Activated CD4-positive, CD25-positive, alpha-beta regulatory T cell treated with anti-CD3 and anti-CD28 coated beads, Interleukin-2, amount 50 U/mL, for 24 hours (primary cell): ENCODE measurements at regions not wholly inside any gene's neighbourhood (a gene's known extent, or its start where the extent isn't known, plus 50 kb on each side); places are given as distances from the start of the nearest gene placed in this dataset.

ENCODE experiments used
- ATAC-seq, 2 donors: fragments of 150-1000 bp; cut with Tn5 transposase; one replicate each; pipeline ENCODE4 v1.10.0; 2021; ENCODE audit warnings: mild to moderate bottlenecking in 1 of 2, moderate library complexity in 1 of 2

DNA sequence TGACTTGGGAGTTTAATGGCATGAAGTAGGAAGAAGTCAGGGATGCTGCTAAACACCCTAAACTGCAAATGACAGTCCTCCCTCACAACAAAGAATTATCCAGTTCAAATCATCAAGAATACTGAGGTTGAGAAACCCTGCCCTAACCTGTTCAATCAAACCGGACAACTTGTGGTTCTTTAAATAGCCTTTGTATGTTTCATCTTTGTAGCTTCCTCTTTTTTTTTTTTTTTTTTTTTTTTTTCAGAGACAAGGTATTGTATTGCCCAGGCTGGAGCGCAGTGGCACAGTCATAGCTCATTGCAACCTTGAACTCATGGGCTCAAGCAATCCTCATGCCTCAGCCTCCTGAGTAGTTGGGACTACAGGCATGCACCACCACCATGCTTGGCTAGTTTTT is 52.5 kb upstream of the TTC29 start:
- ATAC-seq: no peak

- no peak for ATAC-seq
Measured at GRCh38 chr4:147003956-147004809, 58.5 kb upstream of the TTC29 start.

DNA sequence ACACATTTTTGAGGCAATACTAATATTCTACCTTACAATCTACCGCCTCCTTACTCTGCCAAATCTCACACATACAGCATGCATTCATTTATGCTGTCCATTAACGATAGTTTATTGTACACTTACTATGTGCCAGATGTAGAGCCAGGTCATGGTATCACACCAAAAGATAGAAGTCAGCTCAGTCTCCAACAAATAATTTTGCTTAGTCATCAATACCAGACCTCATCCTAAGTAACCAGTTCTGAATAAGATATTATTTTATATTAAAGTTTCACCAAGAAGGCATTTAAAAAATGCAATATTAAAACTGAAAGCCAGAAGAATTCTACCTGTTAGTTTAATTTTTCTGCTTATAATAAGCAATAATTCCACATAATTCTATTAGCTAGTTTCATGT is 60.6 kb upstream of the TTC29 start:
- no peak for ATAC-seq

- no peak for ATAC-seq
Measured at GRCh38 chr4:147009875-147010274, 64.2 kb upstream of the TTC29 start.

- ATAC-seq: no peak
Measured at GRCh38 chr4:147011411-147011810, 65.7 kb upstream of the TTC29 start.

GRCh38 chr4:147012059-147012707 is 66.5 kb upstream of the TTC29 start:
- no peak for ATAC-seq

DNA sequence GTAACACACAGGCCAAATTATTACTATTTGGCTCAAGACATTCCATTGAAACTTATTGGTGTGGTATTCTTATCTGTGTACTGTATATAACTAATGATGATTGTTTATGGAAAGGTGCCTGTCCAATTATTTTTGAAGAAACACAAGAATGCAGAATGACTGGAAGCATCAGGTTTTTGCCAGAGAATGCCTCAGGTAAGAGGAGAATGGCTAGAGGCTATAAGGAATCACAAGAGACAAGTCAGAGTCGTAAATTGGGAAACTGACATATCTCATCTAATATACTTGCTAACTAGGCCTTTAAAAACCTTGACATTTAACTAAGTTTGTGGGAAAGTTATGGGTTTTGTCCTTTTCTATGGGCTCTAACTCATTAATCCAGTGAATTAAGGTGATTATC is 69.3 kb upstream of the TTC29 start:
- ATAC-seq: no peak

DNA sequence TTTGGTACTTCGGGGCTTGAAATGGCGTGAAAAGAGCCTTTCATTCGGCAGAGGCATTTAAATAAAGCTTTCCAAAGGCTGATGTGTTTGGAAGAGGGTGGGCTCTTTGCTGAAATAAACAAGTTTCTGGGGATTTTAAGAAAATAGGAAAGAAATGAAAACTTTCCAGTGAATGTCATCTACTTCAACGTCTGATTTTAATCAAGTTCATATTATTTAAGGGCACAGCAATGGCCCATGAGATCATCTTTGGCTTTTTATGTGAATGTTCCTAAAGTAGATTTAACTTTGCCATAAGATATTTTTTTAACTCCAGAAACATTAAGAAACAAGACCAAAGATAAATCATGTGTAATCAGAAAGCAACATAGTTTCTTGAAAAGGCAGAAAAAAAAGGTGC is 69.8 kb upstream of the TTC29 start:
- no peak for ATAC-seq

- ATAC-seq: no peak
Measured at GRCh38 chr4:147017081-147017480, 71.4 kb upstream of the TTC29 start.

- no peak for ATAC-seq
Measured at GRCh38 chr4:147019091-147019490, 73.4 kb upstream of the TTC29 start.

- ATAC-seq: no peak
Measured at GRCh38 chr4:147020456-147020855, 74.8 kb upstream of the TTC29 start.

GRCh38 chr4:147025042-147025441 is 79.4 kb upstream of the TTC29 start:
- no peak for ATAC-seq

- ATAC-seq: no peak
Measured at GRCh38 chr4:147029296-147029695, 83.6 kb upstream of the TTC29 start.

GRCh38 chr4:147034372-147034771 is 88.7 kb upstream of the TTC29 start:
- ATAC-seq: no peak

DNA sequence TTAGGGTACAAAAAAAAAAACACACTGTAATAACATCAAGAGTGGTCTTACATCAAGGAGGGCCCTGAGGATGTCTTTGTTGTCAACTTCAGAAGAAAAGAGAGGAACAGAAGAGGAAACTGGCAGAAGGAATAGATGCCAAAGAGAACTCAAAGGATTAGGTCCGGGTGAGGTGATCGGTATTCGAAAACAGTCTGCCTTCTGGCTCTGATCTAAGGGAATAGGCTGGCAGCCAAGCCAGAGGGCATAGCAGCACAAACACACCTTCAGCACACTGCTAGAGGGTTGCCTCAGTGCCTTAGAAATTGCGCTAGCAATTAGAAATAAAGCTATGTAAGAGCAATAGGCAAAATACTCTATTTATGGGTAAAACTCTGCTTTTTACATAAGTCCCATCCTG is 91.4 kb upstream of the TTC29 start:
- no peak for ATAC-seq

DNA sequence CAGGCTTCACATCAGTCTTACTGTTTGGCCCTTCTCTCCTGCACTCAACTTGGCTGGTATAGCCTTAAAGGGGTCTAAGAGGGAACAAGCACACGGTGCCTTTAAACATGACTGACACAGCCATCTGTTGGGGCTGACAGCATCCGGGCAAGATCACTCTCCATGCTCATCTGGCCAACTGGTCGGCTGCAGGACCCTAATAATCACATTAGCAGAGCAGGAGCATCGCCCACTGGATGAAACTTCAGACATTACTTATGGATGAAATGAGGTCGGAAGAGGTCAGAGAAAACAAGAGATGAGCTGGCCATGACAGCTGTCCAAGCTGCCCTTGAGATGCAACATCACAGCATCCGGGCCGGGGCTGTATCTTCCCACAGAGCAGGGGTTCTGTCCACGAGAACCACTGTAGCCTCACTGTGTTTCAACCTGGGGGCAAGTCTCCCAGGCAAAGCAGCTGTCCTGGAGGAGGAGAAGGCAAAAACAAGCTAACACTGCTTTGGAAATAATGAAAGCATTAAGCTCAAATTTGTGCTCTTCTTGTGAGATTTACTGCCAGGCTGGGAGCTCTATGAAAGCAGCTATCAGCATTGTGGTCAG is 94.4 kb upstream of the TTC29 start:
- ATAC-seq: no peak

DNA sequence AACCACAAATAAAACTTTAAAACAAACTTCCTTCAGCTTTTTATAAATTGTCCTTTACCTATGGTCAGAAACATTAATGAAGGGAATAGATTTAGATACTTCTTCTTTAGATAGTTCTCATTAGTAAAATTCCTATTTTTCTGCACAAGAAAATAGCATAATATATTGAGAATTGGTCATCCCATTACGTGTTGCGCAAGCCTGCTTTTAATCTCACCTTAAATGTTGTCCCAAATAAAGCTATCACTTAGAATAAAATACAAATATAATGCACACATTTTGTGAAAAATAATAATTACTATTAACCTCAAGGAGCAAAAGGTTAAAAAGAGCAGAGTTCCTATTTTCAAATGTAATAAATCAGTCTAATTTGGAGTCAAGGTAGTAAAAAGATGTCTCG is 95.2 kb upstream of the TTC29 start:
- ATAC-seq: no peak

DNA sequence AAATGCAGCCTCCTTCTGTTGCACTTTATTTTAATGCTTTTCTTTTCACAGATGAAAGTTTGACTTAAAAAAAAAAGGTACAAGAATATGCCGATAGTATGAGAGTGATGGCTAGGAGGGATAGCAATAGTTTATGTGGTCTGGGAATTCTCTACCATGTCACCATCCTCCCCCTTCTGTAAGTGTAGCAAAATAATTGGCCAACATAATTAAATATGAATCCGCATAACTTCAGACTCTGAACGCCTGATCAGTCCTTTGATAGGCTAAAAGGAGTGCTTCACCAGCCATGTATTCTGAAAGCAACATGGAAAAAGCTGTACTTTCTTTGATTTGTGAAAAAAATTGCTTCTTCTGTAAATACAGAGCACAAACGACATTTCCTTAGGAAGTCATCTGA is 95.7 kb upstream of the TTC29 start:
- no peak for ATAC-seq

GRCh38 chr4:147042046-147042445 is 96.4 kb upstream of the TTC29 start:
- ATAC-seq: no peak

DNA sequence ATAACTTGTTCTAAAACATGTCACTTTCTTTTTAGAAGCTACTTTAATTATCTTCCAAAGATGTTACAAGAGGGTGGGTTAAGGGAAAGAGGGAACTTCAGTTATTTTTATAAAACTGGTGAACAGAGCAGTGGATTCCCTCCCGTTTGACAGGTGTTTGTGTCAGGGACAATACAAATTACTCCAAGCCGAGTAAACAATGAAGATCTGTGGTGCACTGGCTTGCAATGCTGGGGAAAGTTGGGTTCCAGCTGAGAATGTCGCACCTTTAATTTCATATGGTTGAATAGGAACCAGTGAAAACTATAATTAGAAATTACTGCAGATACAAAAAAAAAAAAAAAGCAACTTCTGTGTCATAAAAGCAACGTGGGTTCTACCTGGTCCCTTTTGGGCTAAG is 98.6 kb upstream of the TTC29 start:
- ATAC-seq: no peak

GRCh38 chr4:147049946-147050345 is 104.3 kb upstream of the TTC29 start:
- ATAC-seq: no peak

DNA sequence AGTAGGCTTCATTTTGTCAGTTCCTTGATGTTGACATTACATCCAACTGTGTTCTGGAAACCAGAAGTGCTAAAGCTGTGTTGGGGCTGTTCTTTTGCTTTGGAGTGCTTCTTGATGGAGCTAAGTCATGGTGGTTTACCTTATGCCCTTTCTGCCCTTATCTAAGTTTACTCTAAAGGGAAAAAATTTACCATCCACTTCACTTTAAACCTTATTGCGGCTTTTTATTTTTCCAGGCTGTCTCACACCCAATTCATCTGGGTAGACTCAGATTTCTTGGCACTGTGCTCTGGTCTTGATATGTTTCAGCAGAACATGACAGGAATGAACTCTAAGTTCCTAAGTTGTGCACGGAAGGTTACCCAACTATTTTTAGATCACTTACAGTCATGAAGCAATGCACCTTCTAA is 104.7 kb upstream of the TTC29 start:
- no peak for ATAC-seq

- no peak for ATAC-seq
Measured at GRCh38 chr4:147052361-147052760, 106.7 kb upstream of the TTC29 start.

GRCh38 chr4:147054228-147054872 is 108.7 kb upstream of the TTC29 start:
- ATAC-seq: no peak
